ENCODE measurements at regions not wholly inside any gene's neighbourhood (a gene's known extent, or its start where the extent isn't known, plus 50 kb on each side); places are given as distances from the start of the nearest gene placed in this dataset.
"Not testable (repeated sequence)": the region's sequence is repeated elsewhere in the genome, so short reads cannot be mapped to it uniquely, and the experiment has no call there.

DNA sequence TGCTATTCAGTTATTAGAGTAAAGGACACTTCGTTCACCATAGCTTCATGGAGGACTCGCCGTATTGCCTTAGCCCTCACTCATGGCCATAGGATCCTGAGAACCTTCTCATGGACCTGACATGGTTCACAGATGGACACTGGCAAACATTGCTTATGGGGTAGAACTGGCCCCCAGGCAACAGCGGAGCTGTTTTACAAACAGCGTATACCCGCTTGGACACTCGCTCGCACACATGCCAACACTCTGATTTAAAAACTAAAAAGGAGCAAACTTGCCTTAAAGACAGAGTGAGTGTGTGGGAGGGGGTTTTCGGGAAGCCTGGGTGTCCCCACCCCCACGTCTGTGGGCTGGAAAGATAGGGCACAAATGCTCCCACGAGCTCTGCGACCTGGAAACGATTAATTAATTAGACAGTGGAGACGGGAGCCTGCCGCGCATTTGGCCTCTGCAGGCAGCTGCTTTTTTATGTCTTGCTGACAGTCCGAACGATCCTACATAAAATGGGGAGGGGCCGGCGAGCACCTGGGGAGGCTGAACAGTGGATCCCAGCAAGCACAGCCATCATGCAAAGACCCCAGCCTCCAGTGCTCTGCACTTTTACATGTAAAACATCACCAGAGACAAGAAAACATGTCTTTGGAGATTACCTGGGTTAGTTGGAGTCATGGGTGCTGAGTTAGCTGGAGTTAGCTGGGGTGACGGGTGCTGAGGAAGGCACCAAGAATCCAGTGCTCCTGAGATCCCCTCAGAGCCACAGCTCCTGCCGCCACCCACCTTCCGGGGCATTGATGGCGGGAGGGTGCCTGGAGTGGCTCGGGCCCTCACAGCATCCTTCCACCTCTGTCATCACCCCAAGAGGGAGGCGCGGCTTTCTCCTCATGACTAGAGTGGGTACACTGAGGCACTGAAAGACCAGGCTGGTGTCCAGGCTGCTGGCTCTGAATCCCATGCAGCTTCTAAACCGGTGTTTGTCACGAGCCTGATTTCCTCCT, 105.7 kb downstream of the NPIPB11 start:
- H3K36me3 Mint-ChIP-seq (ENCODE audit: low read depth); intact Hi-C loops (cut with micrococcal nuclease); DNase-seq; H3K4me3 Mint-ChIP-seq; H3K27ac Mint-ChIP-seq; H3K9me3 Mint-ChIP-seq; H3K4me1 Mint-ChIP-seq; H3K27me3 Mint-ChIP-seq: not testable (repeated sequence)

DNA sequence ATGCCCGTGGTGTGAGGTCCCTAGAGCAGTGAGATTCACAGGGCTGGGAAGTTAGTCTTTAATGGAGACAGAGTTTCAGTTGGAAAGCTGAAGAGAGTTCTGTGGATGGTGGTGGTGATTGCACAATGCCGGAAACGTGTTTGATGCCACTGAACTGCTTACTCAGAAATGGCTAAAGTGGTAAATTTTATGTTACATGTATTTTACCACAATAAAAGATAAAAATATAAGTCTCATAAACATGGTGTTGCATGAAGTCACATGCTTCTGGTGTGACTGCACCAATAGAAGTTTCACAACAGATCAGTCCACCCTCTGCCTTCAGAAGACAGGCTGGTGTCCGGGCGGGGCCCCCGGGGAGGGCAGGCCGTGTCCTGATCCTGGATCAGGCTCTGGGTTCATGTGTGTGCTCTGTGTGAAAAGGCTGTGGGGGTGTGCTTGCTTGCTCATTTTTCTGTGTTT, 106.5 kb downstream of the NPIPB11 start:
- H3K9me3 Mint-ChIP-seq; H3K36me3 Mint-ChIP-seq (ENCODE audit: low read depth); H3K4me1 Mint-ChIP-seq; DNase-seq; H3K4me3 Mint-ChIP-seq; H3K27ac Mint-ChIP-seq; H3K27me3 Mint-ChIP-seq; intact Hi-C loops (cut with micrococcal nuclease): not testable (repeated sequence)

DNA sequence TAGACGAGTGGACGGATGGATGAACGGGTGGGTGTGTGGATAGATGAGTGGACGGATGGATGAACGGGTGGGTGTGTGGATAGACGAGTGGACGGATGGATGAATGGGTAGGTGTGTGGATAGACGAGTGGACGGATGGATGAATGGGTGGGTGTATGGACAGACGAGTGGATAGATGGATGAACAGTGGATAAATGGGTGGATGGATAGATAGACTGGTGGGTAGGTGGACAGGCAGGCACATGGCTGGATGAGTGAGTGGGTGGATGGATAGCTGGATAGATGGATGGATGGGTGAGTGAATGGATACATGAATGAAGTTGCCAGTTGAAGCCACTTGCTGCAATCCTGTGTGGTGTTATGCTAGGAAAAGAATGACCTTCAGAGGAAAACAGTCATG, 107.5 kb downstream of the NPIPB11 start:
- H3K9me3 Mint-ChIP-seq; DNase-seq; H3K27ac Mint-ChIP-seq; H3K4me1 Mint-ChIP-seq; intact Hi-C loops (cut with micrococcal nuclease); H3K4me3 Mint-ChIP-seq; H3K36me3 Mint-ChIP-seq (ENCODE audit: low read depth); H3K27me3 Mint-ChIP-seq: not testable (repeated sequence)

DNA sequence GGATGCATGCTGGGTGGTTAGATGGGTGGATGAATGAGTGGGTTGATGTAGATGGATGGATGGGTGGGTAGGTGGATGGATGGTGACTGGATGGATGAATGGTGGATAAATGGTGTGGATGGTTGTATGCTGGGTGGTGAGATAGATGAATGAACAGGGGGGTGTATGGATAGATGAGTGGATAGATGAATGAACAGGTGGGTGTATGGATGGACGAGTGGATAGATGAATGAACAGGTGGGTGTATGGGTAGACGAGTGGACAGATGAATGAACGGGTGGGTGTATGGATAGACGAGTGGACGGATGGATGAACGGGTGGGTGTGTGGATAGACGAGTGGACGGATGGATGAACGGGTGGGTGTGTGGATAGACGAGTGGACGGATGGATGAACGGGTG, 108.2 kb downstream of the NPIPB11 start:
- H3K4me1 Mint-ChIP-seq; H3K4me3 Mint-ChIP-seq; H3K36me3 Mint-ChIP-seq (ENCODE audit: low read depth); H3K9me3 Mint-ChIP-seq; DNase-seq; H3K27ac Mint-ChIP-seq; intact Hi-C loops (cut with micrococcal nuclease); H3K27me3 Mint-ChIP-seq: not testable (repeated sequence)

DNA sequence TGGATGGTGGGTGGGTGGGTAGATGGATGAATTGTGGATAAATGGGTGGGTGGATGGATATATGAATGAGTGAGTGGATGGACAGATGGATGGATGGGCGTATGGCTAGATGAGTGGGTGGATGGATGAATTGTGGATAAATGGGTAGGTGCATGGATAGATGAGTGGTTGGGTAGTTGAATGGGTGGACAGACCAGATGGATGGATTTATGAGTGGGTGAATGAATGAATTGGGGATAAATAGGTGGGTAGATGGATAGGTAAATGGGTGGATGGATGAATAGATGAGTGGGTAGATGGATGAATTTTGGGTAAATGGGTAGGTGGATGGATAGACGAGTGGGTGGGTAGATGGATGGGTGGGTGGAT, 108.7 kb downstream of the NPIPB11 start:
- H3K9me3 Mint-ChIP-seq, H3K27ac Mint-ChIP-seq: not testable (repeated sequence)

DNA sequence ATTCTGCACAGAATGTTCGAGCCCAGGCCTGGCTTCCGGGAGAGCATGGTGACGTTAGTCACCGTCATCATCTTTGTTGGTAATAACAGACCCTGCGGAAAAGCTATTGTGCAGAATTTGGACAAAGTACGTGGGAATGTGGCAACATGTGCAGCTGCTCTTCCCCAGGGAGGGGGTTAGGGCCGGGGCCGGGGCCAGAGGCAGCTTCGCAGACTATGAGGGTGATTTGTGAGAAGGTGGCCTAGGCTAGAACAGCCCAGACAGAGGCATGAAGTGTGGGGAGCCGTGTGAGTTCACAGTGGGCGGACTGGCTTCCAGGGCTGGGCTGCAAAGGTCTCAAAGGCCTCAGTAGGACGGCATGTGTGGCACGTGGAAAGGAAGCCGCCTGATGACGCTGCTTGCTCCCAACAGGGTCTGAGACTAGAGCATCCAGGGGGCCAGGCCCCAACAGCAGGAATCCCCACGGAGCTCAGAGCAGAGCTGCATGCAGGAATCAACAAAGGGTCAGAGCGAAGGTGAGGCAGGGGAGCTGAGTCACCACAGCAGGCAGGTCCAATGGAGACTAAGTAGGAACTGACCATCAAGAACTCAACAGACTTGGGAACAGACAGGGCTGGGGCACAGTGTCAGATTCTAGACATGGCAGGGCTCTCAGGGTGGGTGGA, 109.2 kb downstream of the NPIPB11 start:
- H3K4me3 Mint-ChIP-seq; DNase-seq; H3K27ac Mint-ChIP-seq; H3K4me1 Mint-ChIP-seq; H3K36me3 Mint-ChIP-seq (ENCODE audit: low read depth); intact Hi-C loops (cut with micrococcal nuclease); H3K9me3 Mint-ChIP-seq; H3K27me3 Mint-ChIP-seq: not testable (repeated sequence)

More for the DNA sequence above, 108.7 kb downstream of the NPIPB11 start:
- DNase-seq; intact Hi-C loops (cut with micrococcal nuclease); H3K4me1 Mint-ChIP-seq; H3K4me3 Mint-ChIP-seq; H3K36me3 Mint-ChIP-seq (ENCODE audit: low read depth); H3K27me3 Mint-ChIP-seq: not testable (repeated sequence)

DNA sequence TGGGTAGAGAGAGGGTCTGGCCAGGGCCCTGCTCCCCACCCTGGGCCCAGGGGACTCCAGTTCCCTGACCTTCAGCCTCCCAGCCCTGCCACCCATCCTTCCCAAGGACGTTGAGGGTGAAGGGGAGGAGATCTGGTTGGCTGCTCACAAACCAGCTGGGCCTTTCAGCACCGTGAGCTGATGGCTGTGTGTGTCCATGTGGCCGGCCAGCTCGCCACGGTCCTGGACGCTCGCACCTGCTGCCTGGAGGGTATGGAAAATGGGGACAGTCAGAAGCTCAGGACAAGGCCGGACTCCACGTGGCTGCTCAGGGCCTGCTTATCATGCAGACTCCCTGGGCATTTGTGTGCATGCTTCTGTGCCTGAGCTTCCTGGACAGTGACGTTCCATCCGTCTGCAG, 110.3 kb downstream of the NPIPB11 start:
- H3K9me3 Mint-ChIP-seq; H3K4me1 Mint-ChIP-seq; H3K36me3 Mint-ChIP-seq (ENCODE audit: low read depth); intact Hi-C loops (cut with micrococcal nuclease); H3K27ac Mint-ChIP-seq; DNase-seq; H3K27me3 Mint-ChIP-seq; H3K4me3 Mint-ChIP-seq: not testable (repeated sequence)

DNA sequence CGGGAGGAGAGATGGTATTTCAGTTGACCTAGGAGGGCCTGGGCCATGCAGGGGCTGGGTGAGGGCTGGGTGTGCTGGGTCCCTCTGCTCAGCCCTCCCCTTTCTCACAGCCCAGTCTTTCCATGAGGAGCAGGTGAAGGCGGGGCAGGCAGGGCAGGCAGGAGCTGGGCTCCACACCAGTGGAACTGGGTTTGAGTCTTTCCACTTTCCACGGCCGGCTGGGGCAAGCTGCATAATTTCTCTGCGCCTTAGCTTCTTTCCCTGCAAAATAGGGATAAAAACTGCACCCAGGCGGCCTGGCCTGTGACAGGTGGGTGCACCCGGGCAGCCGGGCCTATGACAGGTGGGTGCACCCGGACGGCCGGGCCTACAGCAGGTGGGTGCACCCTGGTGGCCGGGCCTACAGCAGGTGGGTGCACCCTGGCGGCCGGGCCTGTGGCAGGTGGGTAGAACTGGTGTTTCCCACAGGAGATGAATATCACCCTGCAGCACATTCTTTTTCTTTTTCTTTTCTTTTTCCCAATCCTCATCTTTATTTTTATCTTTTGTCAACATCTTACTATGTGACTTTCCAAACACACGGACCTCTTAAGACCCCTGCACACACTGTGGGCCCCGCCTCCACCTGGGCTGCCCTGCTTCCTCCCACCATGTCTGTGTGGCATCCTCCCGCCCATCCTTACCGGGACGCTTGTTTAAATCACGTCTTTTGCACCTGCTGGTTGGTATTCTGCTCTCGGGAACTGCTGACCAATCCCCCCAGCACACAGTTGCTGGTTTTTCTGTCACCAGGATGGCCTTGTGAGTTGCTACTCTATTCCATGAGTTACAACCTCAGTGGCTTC, 111.3 kb downstream of the NPIPB11 start:
- intact Hi-C loops (cut with micrococcal nuclease); H3K36me3 Mint-ChIP-seq (ENCODE audit: low read depth); H3K9me3 Mint-ChIP-seq; H3K4me3 Mint-ChIP-seq; H3K27me3 Mint-ChIP-seq; H3K4me1 Mint-ChIP-seq; DNase-seq; H3K27ac Mint-ChIP-seq: not testable (repeated sequence)

DNA sequence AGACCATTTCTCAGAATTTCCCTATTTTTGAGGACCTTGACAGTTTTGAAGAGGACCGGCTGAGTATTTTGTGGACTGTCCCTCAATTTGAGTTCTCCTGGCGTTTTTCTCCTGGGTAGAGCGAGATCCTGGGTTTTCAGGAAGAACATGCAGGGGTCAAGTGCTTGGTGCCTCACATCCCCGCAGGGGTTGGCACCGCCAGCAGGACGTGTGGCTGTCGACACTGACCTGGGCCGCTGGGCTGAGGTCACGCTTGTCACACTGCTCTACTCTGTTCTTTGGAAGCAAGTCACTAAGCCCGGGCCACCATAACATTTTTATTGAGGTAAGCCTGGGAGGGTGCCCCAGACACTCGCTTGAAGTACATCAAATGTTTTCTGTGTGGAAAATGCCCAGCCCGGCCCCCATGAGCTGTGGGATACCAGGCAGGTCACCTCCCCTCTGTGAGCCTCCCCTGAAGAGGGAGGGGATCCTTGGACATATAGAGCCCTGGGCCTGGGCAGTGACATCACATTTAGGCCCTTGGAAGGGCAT, 112.0 kb downstream of the NPIPB11 start:
- H3K27ac Mint-ChIP-seq; H3K36me3 Mint-ChIP-seq (ENCODE audit: low read depth); H3K4me1 Mint-ChIP-seq; intact Hi-C loops (cut with micrococcal nuclease); H3K9me3 Mint-ChIP-seq; H3K4me3 Mint-ChIP-seq; DNase-seq; H3K27me3 Mint-ChIP-seq: not testable (repeated sequence)

DNA sequence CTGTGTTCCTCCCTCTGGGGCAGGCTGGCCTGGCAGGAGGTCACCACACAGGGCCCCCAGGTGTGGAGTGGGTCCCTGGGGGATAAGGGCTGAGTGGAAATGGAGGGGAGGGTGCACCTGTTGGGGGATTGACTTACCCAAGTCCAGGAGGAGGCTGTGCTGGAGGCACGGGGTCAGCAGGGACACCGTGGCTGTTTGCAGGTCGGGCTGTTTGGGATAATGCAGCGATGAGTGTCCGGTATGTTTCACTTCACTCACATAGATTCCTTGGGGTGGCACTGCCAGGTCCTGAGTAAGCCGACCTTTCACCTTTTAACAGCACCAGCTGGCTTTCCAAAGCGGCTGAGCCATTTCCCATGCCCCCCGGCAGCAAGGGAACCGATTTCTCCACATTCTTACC, 113.0 kb downstream of the NPIPB11 start:
- H3K4me1 Mint-ChIP-seq; H3K4me3 Mint-ChIP-seq; H3K27me3 Mint-ChIP-seq; DNase-seq; H3K36me3 Mint-ChIP-seq (ENCODE audit: low read depth); H3K27ac Mint-ChIP-seq; intact Hi-C loops (cut with micrococcal nuclease); H3K9me3 Mint-ChIP-seq: not testable (repeated sequence)

DNA sequence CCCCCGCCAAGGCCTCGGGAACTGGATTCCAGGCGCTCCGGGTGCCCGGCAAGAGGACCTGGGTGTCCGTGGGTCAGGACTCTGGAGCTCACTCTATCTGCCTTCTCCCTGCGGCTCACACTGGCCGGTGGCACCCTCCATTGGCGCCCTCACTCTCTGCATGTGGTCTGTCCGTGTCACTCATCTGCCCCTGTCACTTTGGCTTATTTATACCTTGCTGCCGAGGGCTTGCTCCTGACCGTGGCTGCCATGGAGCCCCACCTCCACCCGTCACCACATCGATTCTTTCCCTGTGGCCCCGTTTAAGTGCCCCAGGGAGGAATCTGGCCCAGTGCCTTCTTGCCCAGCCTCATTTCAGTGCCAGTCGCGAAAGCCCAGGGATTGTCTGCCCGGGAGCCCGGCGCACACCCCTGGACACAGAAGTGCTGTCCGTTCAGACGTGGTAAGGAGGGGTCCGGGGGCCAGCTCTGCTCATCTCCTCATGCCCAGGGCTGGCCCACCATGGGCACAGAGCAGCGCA, 113.5 kb downstream of the NPIPB11 start:
- DNase-seq; H3K36me3 Mint-ChIP-seq (ENCODE audit: low read depth); intact Hi-C loops (cut with micrococcal nuclease); H3K9me3 Mint-ChIP-seq; H3K4me3 Mint-ChIP-seq; H3K4me1 Mint-ChIP-seq; H3K27me3 Mint-ChIP-seq; H3K27ac Mint-ChIP-seq: not testable (repeated sequence)

DNA sequence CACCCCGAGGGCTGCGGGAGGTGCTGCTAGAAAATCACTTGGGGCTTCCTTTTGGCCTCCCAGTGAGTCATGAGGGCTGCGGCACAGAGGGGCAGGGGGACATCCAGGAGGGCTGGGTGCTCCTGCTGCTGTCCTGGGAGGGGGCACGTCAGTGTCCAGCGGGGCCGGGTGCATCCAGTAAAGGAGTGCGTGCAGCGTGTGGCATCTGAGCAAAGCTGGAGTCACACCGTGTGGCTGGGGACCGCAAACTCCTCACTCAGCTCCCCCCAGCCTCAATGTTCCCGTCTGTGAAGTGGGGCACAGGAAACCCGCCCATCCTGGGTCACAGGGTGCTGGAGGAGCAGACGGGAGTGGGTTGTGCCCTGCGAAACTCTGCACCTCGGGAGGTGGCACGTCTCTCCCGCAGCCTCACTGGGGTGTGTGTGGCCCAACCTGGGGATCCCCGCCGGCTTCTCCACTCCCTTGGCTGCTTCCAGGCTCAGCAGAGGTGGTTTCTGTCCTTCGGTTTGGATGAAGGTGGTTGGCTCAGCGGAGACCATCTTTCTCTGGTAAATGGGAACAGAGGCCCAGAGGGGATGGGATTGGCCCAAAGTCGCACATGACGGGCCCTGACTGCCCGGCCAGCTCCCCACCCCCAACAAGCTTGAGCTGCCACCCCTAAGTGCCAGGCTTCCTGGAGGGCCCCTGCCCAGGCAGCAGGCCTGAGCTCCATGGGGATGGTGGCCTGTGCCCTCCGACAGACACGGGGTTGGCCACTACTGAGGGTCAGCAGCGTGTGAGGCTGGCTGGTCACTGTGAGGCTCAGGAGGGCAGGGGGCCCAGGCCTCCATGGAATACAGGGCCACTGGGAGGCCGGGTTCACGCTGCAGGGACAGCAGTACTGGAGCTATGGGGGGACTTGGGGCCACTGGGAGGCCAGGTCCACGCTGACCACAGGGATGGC, 114.9 kb downstream of the NPIPB11 start:
- H3K27ac Mint-ChIP-seq; DNase-seq; H3K4me3 Mint-ChIP-seq; H3K9me3 Mint-ChIP-seq; intact Hi-C loops (cut with micrococcal nuclease); H3K36me3 Mint-ChIP-seq (ENCODE audit: low read depth); H3K27me3 Mint-ChIP-seq; H3K4me1 Mint-ChIP-seq: not testable (repeated sequence)

Measured in activated CD4-positive, alpha-beta T cell treated with anti-CD3 and anti-CD28 coated beads, Interleukin-2, amount 10 ng/mL, durations not matched to agents 24 days and 14 days (primary cell).